ENCODE measurements at regions not wholly inside any gene's neighbourhood (a gene's known extent, or its start where the extent isn't known, plus 50 kb on each side); places are given as distances from the start of the nearest gene placed in this dataset.

- no peak overlapping the region for H3K4me3 ChIP-seq (ENCODE audit: low read length)
- DNase-seq (ENCODE audit: low read depth, low spot score): no peak
Observed at GRCh38 chr10:57979491-57979890, 288.2 kb downstream of the IPMK start.

GRCh38 chr10:57977262-57977661 lies 290.4 kb downstream of the IPMK start:
- H3K4me3 ChIP-seq (ENCODE audit: low read length): no peak overlapping the region
- no peak for DNase-seq (ENCODE audit: low read depth, low spot score)

DNA sequence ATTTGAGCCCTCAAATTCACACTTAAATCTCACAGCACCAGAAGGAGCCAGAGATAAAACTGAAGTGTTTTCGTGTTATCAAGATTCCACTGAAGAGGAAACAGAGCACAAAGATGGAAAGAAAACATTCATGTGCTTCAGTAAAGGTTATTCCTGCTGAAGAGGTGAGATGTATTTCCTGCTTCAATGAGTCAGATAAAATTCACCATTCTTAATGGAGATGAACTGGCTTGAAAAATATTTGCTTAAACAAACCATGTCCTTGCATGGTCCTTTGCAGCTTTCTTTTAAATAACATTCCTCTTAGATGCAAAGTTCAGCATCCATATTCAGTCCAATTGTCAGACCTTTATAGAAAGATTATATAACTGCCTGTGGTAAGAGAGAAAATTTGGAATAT lies 294.2 kb downstream of the IPMK start:
- no peak for DNase-seq (ENCODE audit: low read depth, low spot score)
- H3K4me3 ChIP-seq (ENCODE audit: low read length): no peak overlapping the region

DNA sequence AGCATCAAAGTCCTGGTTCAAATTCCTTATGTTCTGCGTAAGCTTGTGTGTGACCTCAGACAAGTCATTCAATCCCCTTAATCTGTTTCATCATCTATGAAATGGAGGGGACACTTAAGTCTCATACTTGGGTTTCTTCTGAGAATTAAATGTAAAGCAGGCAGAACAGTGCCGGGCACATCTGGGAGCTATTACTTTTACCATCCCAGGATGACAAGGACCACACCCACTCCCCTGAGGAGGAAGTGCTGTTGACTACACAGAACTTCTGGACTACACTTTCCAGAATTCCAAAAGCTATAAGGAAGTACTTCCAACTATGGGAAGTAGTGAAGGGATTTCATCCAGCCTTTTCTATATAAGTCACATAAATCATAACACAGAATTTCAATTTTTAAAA lies 294.9 kb downstream of the IPMK start:
- DNase-seq (ENCODE audit: low read depth, low spot score): no peak

GRCh38 chr10:57968328-57969016 lies 299.2 kb downstream of the IPMK start:
- no peak overlapping the region for H3K4me3 ChIP-seq (ENCODE audit: low read length)
- DNase-seq (ENCODE audit: low read depth, low spot score): no peak

More for the DNA sequence above, 294.9 kb downstream of the IPMK start:
- H3K4me3 ChIP-seq (ENCODE audit: low read length): no peak overlapping the region

GRCh38 chr10:57964351-57964750 lies 303.3 kb downstream of the IPMK start:
- no peak overlapping the region for H3K4me3 ChIP-seq (ENCODE audit: low read length)
- DNase-seq (ENCODE audit: low read depth, low spot score): no peak

- H3K4me3 ChIP-seq (ENCODE audit: low read length): no peak overlapping the region
- DNase-seq (ENCODE audit: low read depth, low spot score): no peak
Observed at GRCh38 chr10:57963546-57963945, 304.1 kb downstream of the IPMK start.

DNA sequence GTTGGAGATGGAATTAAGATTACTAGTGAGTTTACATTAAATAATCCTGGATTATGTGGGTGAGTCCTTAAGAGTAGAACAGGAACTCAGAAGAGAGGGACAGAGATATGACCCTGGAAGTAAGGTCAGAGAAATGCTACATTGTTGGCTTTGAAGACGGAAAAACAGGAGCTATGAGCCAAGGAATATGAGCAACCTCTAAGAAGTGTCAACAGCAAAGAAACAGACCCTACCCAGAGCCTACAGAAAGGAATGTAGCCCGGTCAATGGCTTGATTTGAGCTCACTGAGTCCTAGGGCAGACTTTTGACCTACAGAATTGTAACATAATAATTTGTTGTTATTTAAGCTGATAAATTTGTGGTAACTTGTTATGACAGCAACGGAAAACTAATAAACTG lies 304.9 kb downstream of the IPMK start:
- DNase-seq (ENCODE audit: low read depth, low spot score): no peak
- H3K4me3 ChIP-seq (ENCODE audit: low read length): no peak overlapping the region

DNA sequence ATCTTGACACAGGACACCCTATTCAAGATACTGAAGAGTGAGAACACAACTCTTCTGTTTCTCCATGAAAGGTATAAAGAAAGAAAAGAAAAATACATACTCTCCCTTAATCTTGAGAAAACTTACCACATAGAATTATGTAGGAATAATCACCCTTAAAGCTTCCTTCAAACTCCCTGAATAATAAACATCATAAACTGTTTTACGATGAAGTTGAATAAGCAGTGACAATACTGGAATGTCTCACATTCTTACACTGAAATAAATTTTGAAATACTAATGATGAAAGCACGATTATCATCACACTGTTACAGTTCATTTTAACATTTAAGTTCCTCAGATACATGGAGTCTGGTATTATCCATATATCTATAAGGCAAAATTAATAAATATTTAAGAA lies 306.2 kb downstream of the IPMK start:
- H3K4me3 ChIP-seq (ENCODE audit: low read length): no peak overlapping the region
- no peak for DNase-seq (ENCODE audit: low read depth, low spot score)

DNA sequence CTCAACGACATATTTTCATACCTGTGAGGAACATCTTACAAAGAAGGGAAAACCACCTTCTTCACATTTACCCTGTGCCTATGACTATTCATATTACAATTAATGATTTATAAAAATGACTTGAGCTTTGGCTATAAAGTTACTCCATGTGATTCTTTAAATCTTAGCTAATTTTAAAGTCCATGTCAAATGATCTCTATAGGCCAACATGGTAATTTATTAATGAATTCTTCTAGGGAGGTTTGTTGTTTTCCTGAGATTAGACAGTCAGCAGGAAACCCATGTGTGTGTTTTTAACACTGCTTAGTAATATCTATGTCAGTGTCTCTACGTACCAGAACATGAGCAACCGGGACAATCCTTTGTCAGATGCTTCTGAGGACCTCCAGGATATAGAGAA lies 307.3 kb downstream of the IPMK start:
- no peak for DNase-seq (ENCODE audit: low read depth, low spot score)
- no peak overlapping the region for H3K4me3 ChIP-seq (ENCODE audit: low read length)

DNA sequence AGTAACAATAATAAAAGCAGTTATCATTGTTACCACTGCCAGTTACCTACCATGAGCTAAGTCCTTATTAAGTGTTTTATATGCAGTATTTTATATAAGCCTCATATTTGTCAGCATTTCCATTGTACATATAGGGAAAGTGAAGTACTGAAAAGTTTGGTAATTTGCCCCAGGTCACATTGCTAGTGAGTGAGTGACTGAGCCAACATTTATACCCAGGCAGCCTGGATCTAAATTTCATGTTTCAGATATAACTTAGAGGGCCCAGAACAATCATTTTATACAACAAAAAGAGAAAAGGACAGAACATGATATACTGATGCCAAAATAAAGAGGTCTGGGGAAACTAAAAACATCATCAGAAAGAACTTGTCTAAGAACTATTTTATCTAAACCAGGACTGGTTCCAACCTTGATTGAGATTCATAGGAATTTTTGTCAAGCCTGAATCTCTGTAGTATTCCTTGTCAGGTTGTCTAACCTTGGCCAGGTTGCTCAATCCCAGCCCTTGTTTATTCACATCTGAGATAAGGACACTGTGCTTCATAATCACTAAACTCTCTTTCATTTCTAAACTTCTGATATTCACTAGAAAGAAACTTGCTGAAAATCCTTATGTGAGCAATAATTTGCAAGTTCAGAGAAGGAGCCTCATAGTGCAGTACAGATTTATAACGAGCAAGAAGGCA lies 308.2 kb downstream of the IPMK start:
- DNase-seq (ENCODE audit: low read depth, low spot score): no peak

DNA sequence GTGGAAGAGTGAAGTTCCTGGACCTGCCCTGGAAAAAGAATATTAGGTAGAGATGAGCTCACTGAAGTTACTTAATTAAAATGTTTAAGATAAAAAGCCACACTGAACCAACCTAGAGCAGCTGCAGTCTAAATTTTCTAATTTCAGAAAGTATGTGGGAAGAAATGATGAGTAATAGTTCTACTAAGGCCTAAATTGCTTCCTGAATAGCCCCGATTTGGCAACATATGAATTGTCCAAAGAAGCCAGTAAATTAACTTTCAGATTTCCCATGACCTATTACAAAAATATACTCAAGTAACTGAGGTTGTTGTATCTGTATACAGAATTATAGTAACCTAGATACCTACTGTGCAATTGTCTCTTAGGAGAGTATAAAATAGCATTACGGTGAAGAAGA lies 312.6 kb downstream of the IPMK start:
- no peak for DNase-seq (ENCODE audit: low read depth, low spot score)
- H3K4me3 ChIP-seq (ENCODE audit: low read length): no peak overlapping the region

More for the DNA sequence above, 308.2 kb downstream of the IPMK start:
- H3K4me3 ChIP-seq (ENCODE audit: low read length): no peak overlapping the region

GRCh38 chr10:57952741-57953140 lies 315.0 kb downstream of the IPMK start:
- no peak for DNase-seq (ENCODE audit: low read depth, low spot score)
- H3K4me3 ChIP-seq (ENCODE audit: low read length): no peak overlapping the region

DNA sequence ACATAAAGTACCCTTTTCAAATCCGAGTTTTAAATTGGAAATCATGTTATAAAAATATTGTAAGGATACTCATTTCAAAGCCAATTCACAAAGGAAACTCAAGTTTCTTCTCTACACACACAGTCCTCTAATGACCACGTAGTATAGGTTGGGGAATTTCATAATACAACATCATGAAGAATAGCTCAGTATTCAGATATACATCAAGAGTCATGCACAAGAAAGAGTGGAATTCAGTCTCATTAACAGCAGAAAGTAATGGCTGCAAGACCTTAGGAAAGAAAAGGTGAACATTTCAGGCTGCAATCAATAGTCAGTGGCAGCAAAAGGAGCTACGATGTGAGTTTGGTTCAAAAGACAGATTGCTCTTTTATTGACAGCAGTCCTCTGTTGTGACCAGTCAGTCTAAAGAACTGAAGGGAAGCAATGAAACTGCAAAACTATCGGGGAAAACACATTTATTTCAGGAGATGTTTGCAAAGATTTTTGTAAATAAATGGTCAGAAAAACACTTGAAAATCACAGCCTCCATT lies 317.2 kb downstream of the IPMK start:
- no peak for DNase-seq (ENCODE audit: low read depth, low spot score)
- no peak overlapping the region for H3K4me3 ChIP-seq (ENCODE audit: low read length)

DNA sequence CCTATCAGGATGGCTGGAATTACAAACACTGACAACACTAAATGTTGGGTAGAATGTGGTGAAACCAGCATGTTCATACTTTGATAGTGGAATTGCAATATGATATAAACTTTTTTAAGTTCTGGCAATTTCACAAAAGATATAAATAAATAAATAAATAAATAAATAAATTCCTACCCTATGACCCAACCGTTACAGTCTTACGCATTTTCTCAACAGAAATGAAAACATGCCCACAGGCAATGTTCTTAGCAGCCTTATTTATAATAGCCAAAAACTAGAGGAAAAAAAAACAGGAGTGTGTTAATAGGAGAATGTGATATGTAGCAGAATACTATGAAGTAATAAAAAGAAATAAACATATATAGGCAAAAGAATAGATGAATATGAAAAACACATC lies 318.9 kb downstream of the IPMK start:
- DNase-seq (ENCODE audit: low read depth, low spot score): no peak
- H3K4me3 ChIP-seq (ENCODE audit: low read length): no peak overlapping the region

GRCh38 chr10:57946833-57947232 lies 320.9 kb downstream of the IPMK start:
- no peak overlapping the region for H3K4me3 ChIP-seq (ENCODE audit: low read length)
- no peak for DNase-seq (ENCODE audit: low read depth, low spot score)

GRCh38 chr10:57943701-57944100 lies 324.0 kb downstream of the IPMK start:
- H3K4me3 ChIP-seq (ENCODE audit: low read length): no peak overlapping the region
- DNase-seq (ENCODE audit: low read depth, low spot score): no peak

DNA sequence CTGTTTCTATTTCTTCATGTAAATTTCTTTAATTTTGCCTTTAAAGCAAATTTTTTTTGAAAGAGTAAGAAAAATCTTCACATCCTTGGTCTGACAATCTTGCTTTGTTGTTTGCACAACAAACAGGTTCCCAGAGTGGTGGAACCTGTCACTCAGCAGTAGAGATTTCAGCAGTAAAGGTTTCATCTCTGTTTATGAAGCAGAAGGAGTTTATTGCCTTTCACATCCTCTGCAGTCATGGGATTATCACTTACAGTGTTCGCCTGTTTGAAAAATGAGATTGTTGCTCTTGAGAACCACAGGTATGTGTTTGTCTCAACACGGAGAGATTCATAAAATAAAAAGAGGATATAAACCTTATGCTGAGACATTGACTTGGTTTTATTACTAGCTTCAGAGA lies 342.6 kb downstream of the IPMK start:
- DNase-seq (ENCODE audit: low read depth, low spot score): no peak

DNA sequence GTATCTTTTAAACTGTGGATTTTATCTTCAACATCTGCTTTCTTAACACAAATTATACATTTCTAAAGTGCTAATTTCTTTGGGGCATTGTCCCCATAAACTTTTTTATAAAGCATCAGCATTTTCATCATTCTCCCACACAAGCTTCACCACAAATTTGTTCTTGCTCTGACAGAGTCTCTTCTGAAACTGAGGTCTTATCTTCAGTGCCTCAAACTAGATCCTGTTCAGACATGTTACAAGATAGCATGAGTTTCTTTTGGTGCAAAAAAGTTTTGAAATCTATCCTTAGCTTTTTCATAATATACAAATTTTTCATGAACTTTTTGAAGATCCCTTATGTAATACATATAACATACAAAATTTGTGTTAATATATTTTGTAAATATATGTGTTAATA lies 346.6 kb downstream of the IPMK start:
- no peak for DNase-seq (ENCODE audit: low read depth, low spot score)
- no peak overlapping the region for H3K4me3 ChIP-seq (ENCODE audit: low read length)

More for the DNA sequence above, 342.6 kb downstream of the IPMK start:
- no peak overlapping the region for H3K4me3 ChIP-seq (ENCODE audit: low read length)

DNA sequence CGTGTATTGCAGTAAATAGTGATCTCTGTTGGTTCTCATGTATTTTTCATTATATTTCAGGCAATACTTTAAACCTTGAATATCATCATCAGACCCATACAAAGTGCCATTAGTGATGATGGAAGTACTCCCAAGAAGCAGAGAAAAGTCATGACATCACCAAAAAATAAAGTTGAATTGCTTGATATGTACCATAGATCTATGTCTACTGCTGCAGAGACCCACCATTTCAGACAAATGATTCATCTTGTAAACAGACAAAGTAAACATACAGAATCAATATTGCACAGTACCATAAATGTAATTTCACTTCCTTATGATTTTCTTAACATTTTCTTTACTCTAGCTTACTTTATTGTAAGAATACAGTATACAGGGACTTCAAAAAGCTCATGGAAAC lies 347.8 kb downstream of the IPMK start:
- no peak for DNase-seq (ENCODE audit: low read depth, low spot score)
- no peak overlapping the region for H3K4me3 ChIP-seq (ENCODE audit: low read length)

DNA sequence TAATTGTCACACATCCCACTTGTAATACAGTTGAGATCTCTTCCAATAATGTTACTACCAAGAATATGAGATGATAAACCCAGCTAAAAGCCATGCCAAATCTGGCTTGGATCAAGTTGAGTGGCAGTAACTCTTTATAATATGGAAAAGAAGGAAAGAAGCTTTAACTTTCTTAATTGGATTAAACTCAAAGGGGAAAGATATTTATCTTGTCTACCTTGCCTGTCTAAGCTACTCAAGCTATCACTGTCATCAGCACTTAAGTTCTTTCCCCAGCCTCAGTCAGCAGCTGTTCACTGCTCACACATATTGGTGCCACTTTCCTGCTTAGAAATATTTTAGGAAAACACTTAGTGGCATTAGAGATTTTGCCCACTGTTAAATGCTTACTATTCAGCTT lies 350.7 kb downstream of the IPMK start:
- DNase-seq (ENCODE audit: low read depth, low spot score): no peak

More for the DNA sequence above, 350.7 kb downstream of the IPMK start:
- no peak overlapping the region for H3K4me3 ChIP-seq (ENCODE audit: low read length)
